Activated naive CD4-positive, alpha-beta T cell (primary cell): ENCODE measurements at regions not wholly inside any gene's neighbourhood (a gene's known extent, or its start where the extent isn't known, plus 50 kb on each side); places are given as distances from the start of the nearest gene placed in this dataset.
"Not testable (repeated sequence)": the region's sequence is repeated elsewhere in the genome, so short reads cannot be mapped to it uniquely, and the experiment has no call there.

Experiments
- DNase-seq, 4 experiments: peaks; one replicate each; lab custom pipeline; 2025; lab: John Stamatoyannopoulos, UW

GRCh38 chr14:88983755-88984154 is 159.3 kb downstream of the TTC8 start:
- DNase-seq = no peak

GRCh38 chr14:88985654-88986053 is 161.2 kb downstream of the TTC8 start:
- no peak for DNase-seq

- no peak for DNase-seq
These were observed 161.8 kb downstream of the TTC8 start for GRCh38 chr14:88986146-88986841.

GRCh38 chr14:88986908-88987307 is 162.5 kb downstream of the TTC8 start:
- DNase-seq = not testable (repeated sequence)

- DNase-seq = no peak
These were observed 163.1 kb downstream of the TTC8 start for GRCh38 chr14:88987516-88987915.

- DNase-seq = no peak
These were observed 165.5 kb downstream of the TTC8 start for GRCh38 chr14:88989911-88990310.

- no peak for DNase-seq
These were observed 166.4 kb downstream of the TTC8 start for GRCh38 chr14:88990856-88991255.

GRCh38 chr14:88992011-88992410 is 167.6 kb downstream of the TTC8 start:
- DNase-seq = no peak

- DNase-seq = no peak
These were observed 169.5 kb downstream of the TTC8 start for GRCh38 chr14:88993946-88994345.

GRCh38 chr14:88995437-88996198 is 171.2 kb downstream of the TTC8 start:
- no peak for DNase-seq

GRCh38 chr14:88998027-88998426 is 173.6 kb downstream of the TTC8 start:
- no peak for DNase-seq

GRCh38 chr14:88999137-88999536 is 174.7 kb downstream of the TTC8 start:
- DNase-seq = no peak

- DNase-seq = no peak
These were observed 175.8 kb downstream of the TTC8 start for GRCh38 chr14:89000007-89000942.

GRCh38 chr14:89004166-89004565 is 179.7 kb downstream of the TTC8 start:
- no peak for DNase-seq

- DNase-seq = no peak
These were observed 183.5 kb downstream of the TTC8 start for GRCh38 chr14:89007906-89008305.

- DNase-seq = no peak
These were observed 187.2 kb downstream of the TTC8 start for GRCh38 chr14:89011355-89012281.

GRCh38 chr14:89012282-89013097 is 188.0 kb downstream of the TTC8 start:
- no peak for DNase-seq

- DNase-seq = no peak
These were observed 188.7 kb downstream of the TTC8 start for GRCh38 chr14:89013098-89013504.

GRCh38 chr14:89013698-89014568 is 189.5 kb downstream of the TTC8 start:
- DNase-seq = no peak

GRCh38 chr14:89014569-89014850 is 190.1 kb downstream of the TTC8 start:
- DNase-seq = no peak
